HCT116 (cell line): ENCODE measurements at regions not wholly inside any gene's neighbourhood (a gene's known extent, or its start where the extent isn't known, plus 50 kb on each side); places are given as distances from the start of the nearest gene placed in this dataset.

ENCODE experiments used
- ATAC-seq: fragments of 200-7000 bp; cut with Tn5 transposase; 2 replicates; pipeline ENCODE4 v1.9.1; 2020; ENCODE audit warnings: mild to moderate bottlenecking, moderate library complexity
- BruUV-seq: library from RNA; stranded (reverse); fragments of 400-500 nt; replicated peaks from 2 replicates; lab custom pipeline; 2021; lab: Mats Ljungman, UMichigan
- CTCF ChIA-PET: fragments of 300-600 bp; sonication (Branson Sonifier 250); formaldehyde crosslinking; loops from one replicate; lab custom pipeline; 2021; ENCODE audit warnings: antibody characterized with exemption; lab: Charles Lee
- POLR2A ChIA-PET: fragments of 300-600, 350-600 bp; sonication (Branson Sonifier 250); formaldehyde crosslinking; loops from one replicate; lab custom pipeline; 2021; ENCODE audit warnings: antibody characterized with exemption; lab: Charles Lee
- RAD21 ChIA-PET, 2 experiments: fragments of 300-600 bp; sonication (Branson Sonifier 250); formaldehyde crosslinking; loops; one replicate each; lab custom pipeline; 2023; ENCODE audit warnings: low total read pairs in 2 of 2; ENCODE audit not compliant: uncharacterized antibody in 2 of 2, unreplicated experiment in 2 of 2, low non-redundant PET in 1 of 2; lab: Charles Lee
- DNase-seq: peaks from one replicate; pipeline ENCODE4 v3.0.0-alpha.2; 2010; ENCODE audit warnings: low read depth, low spot score
- H2AFZ ChIP-seq: fragments of 200-600 bp; shearing (Covaris generic), sonication (generic); 2 replicates; pipeline ENCODE4 v1.6.1; 2017; ENCODE audit warnings: low read depth, mixed run types, mixed read lengths, antibody characterized with exemption, low read length; ENCODE audit not compliant: poor library complexity, severe bottlenecking
- H3K27ac ChIP-seq: 2 replicates; pipeline ENCODE4 v1.5.1; 2012; ENCODE audit warnings: low read depth, low read length
- H3K27me3 ChIP-seq: fragments of 200-600 bp; sonication (generic); 2 replicates; pipeline ENCODE4 v1.6.1; 2016; ENCODE audit warnings: mixed run types, low read length, mixed read lengths; ENCODE audit not compliant: insufficient read depth
- H3K36me3 ChIP-seq, 2 experiments: fragments of 200-500 bp in 1 of 2; fragments of 200-600 bp in 1 of 2; sonication (Bioruptor generic) in 1 of 2; sonication (generic) in 1 of 2; 2 replicates each; pipeline versions ENCODE4 v1.5.1 to v1.6.1; 2014 to 2016; ENCODE audit warnings: low read length in 2 of 2, inconsistent platforms in 1 of 2, mixed read lengths in 1 of 2, mixed run types in 1 of 2; ENCODE audit not compliant: insufficient read depth in 2 of 2, control insufficient read depth in 1 of 2
- H3K4me1 ChIP-seq, 2 experiments: fragments of 200-600 bp in 1 of 2; sonication (generic) in 1 of 2; 2 replicates each; pipeline versions ENCODE4 v1.5.1 to v1.6.1; 2012 to 2017; ENCODE audit warnings: low read length in 2 of 2, inconsistent platforms in 1 of 2, mild to moderate bottlenecking in 1 of 2, mixed read lengths in 1 of 2, mixed run types in 1 of 2, moderate library complexity in 1 of 2; ENCODE audit not compliant: insufficient read depth in 2 of 2, control insufficient read depth in 1 of 2
- H3K4me2 ChIP-seq: fragments of 200-600 bp; sonication (generic); 2 replicates; pipeline ENCODE4 v1.6.1; 2017; ENCODE audit warnings: mixed run types, low read length, mixed read lengths
- H3K4me3 ChIP-seq, 2 experiments: fragments of 200-600 bp in 1 of 2; sonication (generic) in 1 of 2; replicated peaks in 1 of 2; 2 replicates each; pipeline ENCODE4 v1.5.1; 2011 to 2016; ENCODE audit warnings: low read length in 2 of 2, control low read depth in 1 of 2, low read depth in 1 of 2, mild to moderate bottlenecking in 1 of 2, mixed read lengths in 1 of 2, mixed run types in 1 of 2
- H3K79me2 ChIP-seq: fragments of 200-600 bp; sonication (generic); 2 replicates; pipeline ENCODE4 v1.6.1; 2017; ENCODE audit warnings: mild to moderate bottlenecking, mixed run types, low read length, moderate library complexity, mixed read lengths; ENCODE audit not compliant: insufficient read depth
- H3K9ac ChIP-seq: fragments of 200-600 bp; sonication (generic); 2 replicates; pipeline ENCODE4 v1.6.1; 2016; ENCODE audit warnings: low read length, mixed read lengths
- H3K9me2 ChIP-seq: fragments of 200-600 bp; sonication (generic), shearing (Covaris generic); 2 replicates; pipeline ENCODE4 v1.6.1; 2017; ENCODE audit warnings: mixed run types, mild to moderate bottlenecking, moderate library complexity; ENCODE audit not compliant: insufficient read depth
- H3K9me3 ChIP-seq, 2 experiments: fragments of 200-500 bp in 1 of 2; fragments of 200-600 bp in 1 of 2; sonication (Bioruptor generic) in 1 of 2; sonication (generic) in 1 of 2; 2 replicates each; pipeline ENCODE4 v1.6.1; 2014 to 2017; ENCODE audit warnings: low read length in 2 of 2, mixed read lengths in 2 of 2, inconsistent platforms in 1 of 2, low read depth in 1 of 2, mild to moderate bottlenecking in 1 of 2, mixed run types in 1 of 2, moderate library complexity in 1 of 2; ENCODE audit not compliant: control insufficient read depth in 1 of 2, insufficient read depth in 1 of 2
- H4K20me1 ChIP-seq: fragments of 200-600 bp; sonication (generic), shearing (Covaris generic); 2 replicates; pipeline ENCODE4 v1.6.1; 2017; ENCODE audit warnings: mixed run types, mild to moderate bottlenecking, moderate library complexity; ENCODE audit not compliant: insufficient read depth
- CBX3 ChIP-seq: IDR thresholded peaks from 2 replicates; pipeline ENCODE4 v1.6.1; 2012; ENCODE audit warnings: low read depth
- YY1 ChIP-seq: IDR thresholded peaks from 2 replicates; pipeline ENCODE4 v1.6.1; 2011; ENCODE audit warnings: low read length, low read depth, moderate library complexity, mild to moderate bottlenecking; ENCODE audit not compliant: insufficient replicate concordance; ENCODE audit errors: extremely low read depth
- intact Hi-C: fragments of 100-400 bp; cut with micrococcal nuclease; formaldehyde crosslinking; loops from 2 replicates; pipeline ENCODE4 v1.10.0; 2022
- TF ChIP-seq, protein P1 (sequence below): IDR thresholded peaks from 2 replicates; pipeline ENCODE4 v1.6.1; 2012; ENCODE audit warnings: low read depth
- TF ChIP-seq, protein P2 (sequence below): IDR thresholded peaks from 2 replicates; pipeline ENCODE4 v1.6.1; 2011; ENCODE audit warnings: mild to moderate bottlenecking, low read length, moderate library complexity; ENCODE audit not compliant: insufficient replicate concordance; ENCODE audit errors: extremely low read depth

DNA sequence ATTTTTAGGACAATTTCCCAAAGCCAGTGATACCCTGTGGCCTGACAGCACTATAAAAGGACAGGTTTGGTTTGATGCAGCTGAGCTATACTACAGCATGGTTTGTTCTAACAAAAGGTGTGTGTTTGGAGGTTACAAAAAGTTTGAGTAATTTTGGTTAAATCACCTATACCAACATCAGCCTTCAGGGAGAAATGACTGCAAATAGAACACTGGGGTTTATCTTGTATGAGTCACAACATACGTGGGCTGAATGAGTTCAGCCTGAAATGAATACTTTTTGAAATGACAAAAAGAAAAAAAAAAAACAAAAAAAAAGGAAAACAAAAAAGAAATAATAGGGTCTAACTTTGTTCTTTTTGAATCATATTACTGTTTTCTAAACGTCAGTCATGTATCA, 345.7 kb downstream of the CNTN3 start:
- ATAC-seq: no peak
- intact Hi-C loops: no loop called here
- RAD21 ChIA-PET: no interaction called here

More for the DNA sequence above, 345.7 kb downstream of the CNTN3 start:
- ChIA-PET CTCF (no interaction called here), POLR2A (no interaction called here)
- no peaks in the 10 kb centered on the region for H3K4me1 ChIP-seq
- H3K4me3 ChIP-seq: no peak overlapping the region
- peaks cover 5 to 24% of the 10 kb centered on the region in 2 experiments; a peak in 2 of 4 replicates for H3K9me3 ChIP-seq
- TF ChIP-seq CBX3: no peak
- TF ChIP-seq, protein P1, sequence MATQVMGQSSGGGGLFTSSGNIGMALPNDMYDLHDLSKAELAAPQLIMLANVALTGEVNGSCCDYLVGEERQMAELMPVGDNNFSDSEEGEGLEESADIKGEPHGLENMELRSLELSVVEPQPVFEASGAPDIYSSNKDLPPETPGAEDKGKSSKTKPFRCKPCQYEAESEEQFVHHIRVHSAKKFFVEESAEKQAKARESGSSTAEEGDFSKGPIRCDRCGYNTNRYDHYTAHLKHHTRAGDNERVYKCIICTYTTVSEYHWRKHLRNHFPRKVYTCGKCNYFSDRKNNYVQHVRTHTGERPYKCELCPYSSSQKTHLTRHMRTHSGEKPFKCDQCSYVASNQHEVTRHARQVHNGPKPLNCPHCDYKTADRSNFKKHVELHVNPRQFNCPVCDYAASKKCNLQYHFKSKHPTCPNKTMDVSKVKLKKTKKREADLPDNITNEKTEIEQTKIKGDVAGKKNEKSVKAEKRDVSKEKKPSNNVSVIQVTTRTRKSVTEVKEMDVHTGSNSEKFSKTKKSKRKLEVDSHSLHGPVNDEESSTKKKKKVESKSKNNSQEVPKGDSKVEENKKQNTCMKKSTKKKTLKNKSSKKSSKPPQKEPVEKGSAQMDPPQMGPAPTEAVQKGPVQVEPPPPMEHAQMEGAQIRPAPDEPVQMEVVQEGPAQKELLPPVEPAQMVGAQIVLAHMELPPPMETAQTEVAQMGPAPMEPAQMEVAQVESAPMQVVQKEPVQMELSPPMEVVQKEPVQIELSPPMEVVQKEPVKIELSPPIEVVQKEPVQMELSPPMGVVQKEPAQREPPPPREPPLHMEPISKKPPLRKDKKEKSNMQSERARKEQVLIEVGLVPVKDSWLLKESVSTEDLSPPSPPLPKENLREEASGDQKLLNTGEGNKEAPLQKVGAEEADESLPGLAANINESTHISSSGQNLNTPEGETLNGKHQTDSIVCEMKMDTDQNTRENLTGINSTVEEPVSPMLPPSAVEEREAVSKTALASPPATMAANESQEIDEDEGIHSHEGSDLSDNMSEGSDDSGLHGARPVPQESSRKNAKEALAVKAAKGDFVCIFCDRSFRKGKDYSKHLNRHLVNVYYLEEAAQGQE: no peak
- TF ChIP-seq, protein P2, sequence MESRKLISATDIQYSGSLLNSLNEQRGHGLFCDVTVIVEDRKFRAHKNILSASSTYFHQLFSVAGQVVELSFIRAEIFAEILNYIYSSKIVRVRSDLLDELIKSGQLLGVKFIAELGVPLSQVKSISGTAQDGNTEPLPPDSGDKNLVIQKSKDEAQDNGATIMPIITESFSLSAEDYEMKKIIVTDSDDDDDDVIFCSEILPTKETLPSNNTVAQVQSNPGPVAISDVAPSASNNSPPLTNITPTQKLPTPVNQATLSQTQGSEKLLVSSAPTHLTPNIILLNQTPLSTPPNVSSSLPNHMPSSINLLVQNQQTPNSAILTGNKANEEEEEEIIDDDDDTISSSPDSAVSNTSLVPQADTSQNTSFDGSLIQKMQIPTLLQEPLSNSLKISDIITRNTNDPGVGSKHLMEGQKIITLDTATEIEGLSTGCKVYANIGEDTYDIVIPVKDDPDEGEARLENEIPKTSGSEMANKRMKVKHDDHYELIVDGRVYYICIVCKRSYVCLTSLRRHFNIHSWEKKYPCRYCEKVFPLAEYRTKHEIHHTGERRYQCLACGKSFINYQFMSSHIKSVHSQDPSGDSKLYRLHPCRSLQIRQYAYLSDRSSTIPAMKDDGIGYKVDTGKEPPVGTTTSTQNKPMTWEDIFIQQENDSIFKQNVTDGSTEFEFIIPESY: no peak
- no peak for TF ChIP-seq YY1
- H3K4me2 ChIP-seq: no peak overlapping the region
- no peaks in the 10 kb centered on the region for H4K20me1 ChIP-seq
- no peak overlapping the region for H3K27ac ChIP-seq
- DNase-seq: no peak
- no peaks in the 10 kb centered on the region for H3K27me3 ChIP-seq
- no peaks in the 10 kb centered on the region for H3K9me2 ChIP-seq
- no peak overlapping the region for H3K9ac ChIP-seq
- H3K36me3 ChIP-seq: no peaks in the 10 kb centered on the region
- H2AFZ ChIP-seq: no peak overlapping the region
- no peaks in the 10 kb centered on the region for H3K79me2 ChIP-seq
- no TSS peak for BruUV-seq
